GM23338 (cell line): ENCODE measurements at regions not wholly inside any gene's neighbourhood (a gene's known extent, or its start where the extent isn't known, plus 50 kb on each side); places are given as distances from the start of the nearest gene placed in this dataset.

Experiments
- ATAC-seq: fragments of 200-7000 bp; cut with Tn5 transposase; 3 replicates; pipeline ENCODE4 v1.9.1; 2020
- DNase-seq: peaks from one replicate; pipeline ENCODE4 v3.0.0-alpha.2; 2015; ENCODE audit warnings: low spot score
- H2AFZ ChIP-seq: fragments of 200-600 bp; sonication (generic); 2 replicates; pipeline ENCODE4 v1.8.0; 2016; ENCODE audit warnings: antibody characterized with exemption, mild to moderate bottlenecking, moderate library complexity
- H3F3A ChIP-seq: fragments of 200-600 bp; sonication (generic); replicated peaks from 2 replicates; pipeline ENCODE4 v1.8.0; 2017; ENCODE audit warnings: antibody characterized with exemption, mixed run types, low read depth
- H3K27ac ChIP-seq: fragments of 200-600 bp; sonication (generic); 2 replicates; pipeline ENCODE4 v1.6.1; 2016; ENCODE audit warnings: low read depth
- H3K27me3 ChIP-seq: fragments of 200-600 bp; sonication (generic); 2 replicates; pipeline ENCODE4 v1.8.0; 2016; ENCODE audit warnings: mild to moderate bottlenecking, mixed run types, moderate library complexity; ENCODE audit not compliant: insufficient read depth
- H3K36me3 ChIP-seq: fragments of 200-600 bp; sonication (generic); 2 replicates; pipeline ENCODE4 v1.8.0; 2016; ENCODE audit warnings: mild to moderate bottlenecking; ENCODE audit not compliant: insufficient read depth
- H3K4me1 ChIP-seq: fragments of 200-600 bp; sonication (generic); 2 replicates; pipeline ENCODE4 v1.8.0; 2016; ENCODE audit warnings: mild to moderate bottlenecking, moderate library complexity; ENCODE audit not compliant: insufficient read depth
- H3K4me2 ChIP-seq: fragments of 200-600 bp; sonication (generic); 2 replicates; pipeline ENCODE4 v1.7.1; 2017; ENCODE audit warnings: mixed run types
- H3K4me3 ChIP-seq: fragments of 200-600 bp; sonication (generic); 2 replicates; pipeline ENCODE4 v1.6.1; 2016; ENCODE audit warnings: mixed run types
- H3K79me2 ChIP-seq: fragments of 200-600 bp; sonication (generic); replicated peaks from 2 replicates; pipeline ENCODE4 v1.8.0; 2017; ENCODE audit warnings: mild to moderate bottlenecking; ENCODE audit not compliant: insufficient read depth
- H3K9me2 ChIP-seq: fragments of 200-600 bp; sonication (generic); 2 replicates; pipeline ENCODE4 v1.8.0; 2017; ENCODE audit not compliant: insufficient read depth
- H4K20me1 ChIP-seq: fragments of 200-600 bp; sonication (generic); replicated peaks from 2 replicates; pipeline ENCODE4 v1.8.0; 2017; ENCODE audit warnings: mild to moderate bottlenecking; ENCODE audit not compliant: insufficient read depth
- H3K27ac Mint-ChIP-seq: 2 replicates; pipeline ENCODE4 v1.8.0; 2020; ENCODE audit warnings: inconsistent platforms, mild to moderate bottlenecking, moderate library complexity, mixed read lengths
- H3K27me3 Mint-ChIP-seq: 3 replicates; pipeline ENCODE4 v1.8.0; 2022; ENCODE audit warnings: low read depth, mild to moderate bottlenecking, moderate library complexity, mixed read lengths, inconsistent platforms; ENCODE audit not compliant: insufficient read depth, poor library complexity
- H3K36me3 Mint-ChIP-seq: 3 replicates; pipeline ENCODE4 v1.8.0; 2021; ENCODE audit warnings: low read depth, mild to moderate bottlenecking, inconsistent platforms, moderate library complexity, mixed read lengths
- H3K4me1 Mint-ChIP-seq: 3 replicates; pipeline ENCODE4 v1.8.0; 2020; ENCODE audit warnings: mild to moderate bottlenecking, inconsistent platforms, mixed read lengths
- H3K4me3 Mint-ChIP-seq: 3 replicates; pipeline ENCODE4 v1.8.0; 2021; ENCODE audit warnings: moderate library complexity, mild to moderate bottlenecking, inconsistent platforms, mixed read lengths
- H3K9me3 Mint-ChIP-seq: 3 replicates; pipeline ENCODE4 v1.8.0; 2020; ENCODE audit warnings: moderate library complexity, mild to moderate bottlenecking, inconsistent platforms, mixed read lengths
- CREB1 ChIP-seq: fragments of 250-450 bp; sonication (Bioruptor Pico); IDR thresholded peaks from 2 replicates; pipeline ENCODE4 v1.5.0; 2020; ENCODE audit warnings: low read depth, mild to moderate bottlenecking, moderate library complexity
- EZH2 ChIP-seq: fragments of 200-600 bp; sonication (generic); IDR thresholded peaks from one replicate; pipeline ENCODE4 v1.8.0; 2017; ENCODE audit warnings: antibody characterized with exemption, mild to moderate bottlenecking, low read depth; ENCODE audit not compliant: unreplicated experiment
- EZH2phosphoT487 ChIP-seq: fragments of 200-600 bp; sonication (generic); IDR thresholded peaks from one replicate; pipeline ENCODE4 v1.8.1; 2018; ENCODE audit warnings: antibody characterized with exemption; ENCODE audit not compliant: unreplicated experiment
- JUNB ChIP-seq: IDR thresholded peaks from one replicate; pipeline ENCODE4 v1.6.1; 2016; ENCODE audit warnings: antibody characterized with exemption; ENCODE audit not compliant: unreplicated experiment
- NANOG ChIP-seq: IDR thresholded peaks from 2 replicates; pipeline ENCODE4 v1.6.1; 2016; ENCODE audit warnings: antibody characterized with exemption, borderline replicate concordance
- POLR2AphosphoS5 ChIP-seq: IDR thresholded peaks from 2 replicates; pipeline ENCODE4 v1.6.1; 2016; ENCODE audit warnings: antibody characterized with exemption, low read depth
- STAT1 ChIP-seq: IDR thresholded peaks from one replicate; pipeline ENCODE4 v1.6.1; 2016; ENCODE audit warnings: antibody characterized with exemption; ENCODE audit not compliant: unreplicated experiment
- ZNF114 ChIP-seq: fragments of 250-450 bp; sonication (Bioruptor Pico); IDR thresholded peaks from 2 replicates; pipeline ENCODE4 v1.5.0; 2020; ENCODE audit warnings: mild to moderate bottlenecking, moderate library complexity
- ZNF331 ChIP-seq: fragments of 250-450 bp; sonication (Bioruptor Pico); IDR thresholded peaks from 2 replicates; pipeline ENCODE4 v1.5.0; 2020; ENCODE audit warnings: low read depth, mild to moderate bottlenecking, moderate library complexity
- TF ChIP-seq, protein P1 (sequence below): fragments of 250-450 bp; sonication (Bioruptor Pico); IDR thresholded peaks from 2 replicates; pipeline ENCODE4 v1.5.0; 2020; ENCODE audit warnings: mild to moderate bottlenecking, moderate library complexity
- TF ChIP-seq, protein P2 (sequence below): IDR thresholded peaks from one replicate; pipeline ENCODE4 v1.6.1; 2018; ENCODE audit warnings: antibody characterized with exemption; ENCODE audit not compliant: unreplicated experiment
- TF ChIP-seq, protein P3 (sequence below): IDR thresholded peaks from 2 replicates; pipeline ENCODE4 v1.6.1; 2016; ENCODE audit warnings: antibody characterized with exemption
- TF ChIP-seq, protein P4 (sequence below), 2 experiments: fragments of 200-600 bp in 1 of 2; sonication (generic) in 1 of 2; conservative IDR thresholded peaks; 2 replicates each; pipeline versions ENCODE4 v1.5.1 to v1.6.1; 2016 to 2017; ENCODE audit warnings: antibody characterized with exemption in 2 of 2, low read depth in 2 of 2, mild to moderate bottlenecking in 2 of 2, moderate library complexity in 1 of 2

DNA sequence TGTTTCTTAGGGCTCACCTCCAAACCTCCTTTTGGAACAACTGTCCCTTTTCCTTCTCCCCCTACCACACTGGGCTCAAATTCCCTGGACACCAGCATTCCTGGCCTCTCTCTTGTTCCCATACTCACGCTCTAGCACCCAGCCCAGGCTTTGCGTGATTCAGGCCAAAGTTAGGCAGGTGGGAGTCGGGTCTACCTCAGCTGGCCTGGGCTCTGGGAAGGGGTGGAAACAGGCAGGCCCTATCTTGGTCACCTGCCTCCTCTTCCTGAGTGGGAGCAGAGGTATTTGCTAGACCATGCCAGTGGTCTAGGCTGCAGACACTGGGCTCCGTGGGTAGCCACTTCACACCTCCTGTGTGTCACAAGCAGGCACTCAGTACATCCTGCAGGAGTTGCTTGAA, 211.1 kb upstream of the MAMLD1 start:
- Histone ChIP-seq H3K36me3 (no peaks in the 10 kb centered on the region), H3F3A (no peaks in the 10 kb centered on the region), H2AFZ (no peak overlapping the region), H3K4me1 (no peaks in the 10 kb centered on the region), H4K20me1 (no peaks in the 10 kb centered on the region), H3K9me2 (no peaks in the 10 kb centered on the region), H3K27me3 (no peaks in the 10 kb centered on the region), H3K4me2 (no peak overlapping the region), H3K79me2 (no peaks in the 10 kb centered on the region), H3K4me3 (no peak overlapping the region), H3K27ac (no peak overlapping the region)
- no peaks in the 10 kb centered on the region for H3K36me3 Mint-ChIP-seq
- DNase-seq = no peak
- H3K27ac Mint-ChIP-seq = no peak overlapping the region
- no peak for ATAC-seq
- no peaks in the 10 kb centered on the region for H3K9me3 Mint-ChIP-seq
- peaks cover 2% of the 10 kb centered on the region for H3K27me3 Mint-ChIP-seq
- TF ChIP-seq EZH2phosphoT487 = no peak
- no peak for TF ChIP-seq ZNF114 (CRISPR knock-in tag)
- no peak for TF ChIP-seq STAT1
- TF ChIP-seq, protein P1, sequence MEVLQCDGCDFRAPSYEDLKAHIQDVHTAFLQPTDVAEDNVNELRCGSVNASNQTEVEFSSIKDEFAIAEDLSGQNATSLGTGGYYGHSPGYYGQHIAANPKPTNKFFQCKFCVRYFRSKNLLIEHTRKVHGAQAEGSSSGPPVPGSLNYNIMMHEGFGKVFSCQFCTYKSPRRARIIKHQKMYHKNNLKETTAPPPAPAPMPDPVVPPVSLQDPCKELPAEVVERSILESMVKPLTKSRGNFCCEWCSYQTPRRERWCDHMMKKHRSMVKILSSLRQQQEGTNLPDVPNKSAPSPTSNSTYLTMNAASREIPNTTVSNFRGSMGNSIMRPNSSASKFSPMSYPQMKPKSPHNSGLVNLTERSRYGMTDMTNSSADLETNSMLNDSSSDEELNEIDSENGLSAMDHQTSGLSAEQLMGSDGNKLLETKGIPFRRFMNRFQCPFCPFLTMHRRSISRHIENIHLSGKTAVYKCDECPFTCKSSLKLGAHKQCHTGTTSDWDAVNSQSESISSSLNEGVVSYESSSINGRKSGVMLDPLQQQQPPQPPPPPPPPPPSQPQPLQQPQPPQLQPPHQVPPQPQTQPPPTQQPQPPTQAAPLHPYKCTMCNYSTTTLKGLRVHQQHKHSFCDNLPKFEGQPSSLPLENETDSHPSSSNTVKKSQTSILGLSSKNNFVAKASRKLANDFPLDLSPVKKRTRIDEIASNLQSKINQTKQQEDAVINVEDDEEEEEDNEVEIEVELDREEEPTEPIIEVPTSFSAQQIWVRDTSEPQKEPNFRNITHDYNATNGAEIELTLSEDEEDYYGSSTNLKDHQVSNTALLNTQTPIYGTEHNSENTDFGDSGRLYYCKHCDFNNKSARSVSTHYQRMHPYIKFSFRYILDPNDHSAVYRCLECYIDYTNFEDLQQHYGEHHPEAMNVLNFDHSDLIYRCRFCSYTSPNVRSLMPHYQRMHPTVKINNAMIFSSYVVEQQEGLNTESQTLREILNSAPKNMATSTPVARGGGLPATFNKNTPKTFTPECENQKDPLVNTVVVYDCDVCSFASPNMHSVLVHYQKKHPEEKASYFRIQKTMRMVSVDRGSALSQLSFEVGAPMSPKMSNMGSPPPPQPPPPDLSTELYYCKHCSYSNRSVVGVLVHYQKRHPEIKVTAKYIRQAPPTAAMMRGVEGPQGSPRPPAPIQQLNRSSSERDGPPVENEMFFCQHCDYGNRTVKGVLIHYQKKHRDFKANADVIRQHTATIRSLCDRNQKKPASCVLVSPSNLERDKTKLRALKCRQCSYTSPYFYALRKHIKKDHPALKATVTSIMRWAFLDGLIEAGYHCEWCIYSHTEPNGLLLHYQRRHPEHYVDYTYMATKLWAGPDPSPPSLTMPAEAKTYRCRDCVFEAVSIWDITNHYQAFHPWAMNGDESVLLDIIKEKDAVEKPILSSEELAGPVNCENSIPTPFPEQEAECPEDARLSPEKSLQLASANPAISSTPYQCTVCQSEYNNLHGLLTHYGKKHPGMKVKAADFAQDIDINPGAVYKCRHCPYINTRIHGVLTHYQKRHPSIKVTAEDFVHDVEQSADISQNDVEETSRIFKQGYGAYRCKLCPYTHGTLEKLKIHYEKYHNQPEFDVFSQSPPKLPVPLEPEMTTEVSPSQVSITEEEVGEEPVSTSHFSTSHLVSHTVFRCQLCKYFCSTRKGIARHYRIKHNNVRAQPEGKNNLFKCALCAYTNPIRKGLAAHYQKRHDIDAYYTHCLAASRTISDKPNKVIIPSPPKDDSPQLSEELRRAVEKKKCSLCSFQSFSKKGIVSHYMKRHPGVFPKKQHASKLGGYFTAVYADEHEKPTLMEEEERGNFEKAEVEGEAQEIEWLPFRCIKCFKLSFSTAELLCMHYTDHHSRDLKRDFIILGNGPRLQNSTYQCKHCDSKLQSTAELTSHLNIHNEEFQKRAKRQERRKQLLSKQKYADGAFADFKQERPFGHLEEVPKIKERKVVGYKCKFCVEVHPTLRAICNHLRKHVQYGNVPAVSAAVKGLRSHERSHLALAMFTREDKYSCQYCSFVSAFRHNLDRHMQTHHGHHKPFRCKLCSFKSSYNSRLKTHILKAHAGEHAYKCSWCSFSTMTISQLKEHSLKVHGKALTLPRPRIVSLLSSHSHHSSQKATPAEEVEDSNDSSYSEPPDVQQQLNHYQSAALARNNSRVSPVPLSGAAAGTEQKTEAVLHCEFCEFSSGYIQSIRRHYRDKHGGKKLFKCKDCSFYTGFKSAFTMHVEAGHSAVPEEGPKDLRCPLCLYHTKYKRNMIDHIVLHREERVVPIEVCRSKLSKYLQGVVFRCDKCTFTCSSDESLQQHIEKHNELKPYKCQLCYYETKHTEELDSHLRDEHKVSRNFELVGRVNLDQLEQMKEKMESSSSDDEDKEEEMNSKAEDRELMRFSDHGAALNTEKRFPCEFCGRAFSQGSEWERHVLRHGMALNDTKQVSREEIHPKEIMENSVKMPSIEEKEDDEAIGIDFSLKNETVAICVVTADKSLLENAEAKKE (CRISPR knock-in tag) = no peak
- TF ChIP-seq ZNF331 (CRISPR knock-in tag) = no peak
- no peak for TF ChIP-seq NANOG
- no peak for TF ChIP-seq CREB1 (CRISPR knock-in tag)
- TF ChIP-seq, protein P2, sequence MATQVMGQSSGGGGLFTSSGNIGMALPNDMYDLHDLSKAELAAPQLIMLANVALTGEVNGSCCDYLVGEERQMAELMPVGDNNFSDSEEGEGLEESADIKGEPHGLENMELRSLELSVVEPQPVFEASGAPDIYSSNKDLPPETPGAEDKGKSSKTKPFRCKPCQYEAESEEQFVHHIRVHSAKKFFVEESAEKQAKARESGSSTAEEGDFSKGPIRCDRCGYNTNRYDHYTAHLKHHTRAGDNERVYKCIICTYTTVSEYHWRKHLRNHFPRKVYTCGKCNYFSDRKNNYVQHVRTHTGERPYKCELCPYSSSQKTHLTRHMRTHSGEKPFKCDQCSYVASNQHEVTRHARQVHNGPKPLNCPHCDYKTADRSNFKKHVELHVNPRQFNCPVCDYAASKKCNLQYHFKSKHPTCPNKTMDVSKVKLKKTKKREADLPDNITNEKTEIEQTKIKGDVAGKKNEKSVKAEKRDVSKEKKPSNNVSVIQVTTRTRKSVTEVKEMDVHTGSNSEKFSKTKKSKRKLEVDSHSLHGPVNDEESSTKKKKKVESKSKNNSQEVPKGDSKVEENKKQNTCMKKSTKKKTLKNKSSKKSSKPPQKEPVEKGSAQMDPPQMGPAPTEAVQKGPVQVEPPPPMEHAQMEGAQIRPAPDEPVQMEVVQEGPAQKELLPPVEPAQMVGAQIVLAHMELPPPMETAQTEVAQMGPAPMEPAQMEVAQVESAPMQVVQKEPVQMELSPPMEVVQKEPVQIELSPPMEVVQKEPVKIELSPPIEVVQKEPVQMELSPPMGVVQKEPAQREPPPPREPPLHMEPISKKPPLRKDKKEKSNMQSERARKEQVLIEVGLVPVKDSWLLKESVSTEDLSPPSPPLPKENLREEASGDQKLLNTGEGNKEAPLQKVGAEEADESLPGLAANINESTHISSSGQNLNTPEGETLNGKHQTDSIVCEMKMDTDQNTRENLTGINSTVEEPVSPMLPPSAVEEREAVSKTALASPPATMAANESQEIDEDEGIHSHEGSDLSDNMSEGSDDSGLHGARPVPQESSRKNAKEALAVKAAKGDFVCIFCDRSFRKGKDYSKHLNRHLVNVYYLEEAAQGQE = no peak
- TF ChIP-seq POLR2AphosphoS5 = no peak
- TF ChIP-seq JUNB = no peak
- TF ChIP-seq EZH2 = no peak
- TF ChIP-seq, protein P3, sequence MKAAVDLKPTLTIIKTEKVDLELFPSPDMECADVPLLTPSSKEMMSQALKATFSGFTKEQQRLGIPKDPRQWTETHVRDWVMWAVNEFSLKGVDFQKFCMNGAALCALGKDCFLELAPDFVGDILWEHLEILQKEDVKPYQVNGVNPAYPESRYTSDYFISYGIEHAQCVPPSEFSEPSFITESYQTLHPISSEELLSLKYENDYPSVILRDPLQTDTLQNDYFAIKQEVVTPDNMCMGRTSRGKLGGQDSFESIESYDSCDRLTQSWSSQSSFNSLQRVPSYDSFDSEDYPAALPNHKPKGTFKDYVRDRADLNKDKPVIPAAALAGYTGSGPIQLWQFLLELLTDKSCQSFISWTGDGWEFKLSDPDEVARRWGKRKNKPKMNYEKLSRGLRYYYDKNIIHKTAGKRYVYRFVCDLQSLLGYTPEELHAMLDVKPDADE = no peak
- TF ChIP-seq, protein P4, sequence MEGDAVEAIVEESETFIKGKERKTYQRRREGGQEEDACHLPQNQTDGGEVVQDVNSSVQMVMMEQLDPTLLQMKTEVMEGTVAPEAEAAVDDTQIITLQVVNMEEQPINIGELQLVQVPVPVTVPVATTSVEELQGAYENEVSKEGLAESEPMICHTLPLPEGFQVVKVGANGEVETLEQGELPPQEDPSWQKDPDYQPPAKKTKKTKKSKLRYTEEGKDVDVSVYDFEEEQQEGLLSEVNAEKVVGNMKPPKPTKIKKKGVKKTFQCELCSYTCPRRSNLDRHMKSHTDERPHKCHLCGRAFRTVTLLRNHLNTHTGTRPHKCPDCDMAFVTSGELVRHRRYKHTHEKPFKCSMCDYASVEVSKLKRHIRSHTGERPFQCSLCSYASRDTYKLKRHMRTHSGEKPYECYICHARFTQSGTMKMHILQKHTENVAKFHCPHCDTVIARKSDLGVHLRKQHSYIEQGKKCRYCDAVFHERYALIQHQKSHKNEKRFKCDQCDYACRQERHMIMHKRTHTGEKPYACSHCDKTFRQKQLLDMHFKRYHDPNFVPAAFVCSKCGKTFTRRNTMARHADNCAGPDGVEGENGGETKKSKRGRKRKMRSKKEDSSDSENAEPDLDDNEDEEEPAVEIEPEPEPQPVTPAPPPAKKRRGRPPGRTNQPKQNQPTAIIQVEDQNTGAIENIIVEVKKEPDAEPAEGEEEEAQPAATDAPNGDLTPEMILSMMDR (conservative IDR thresholded peaks at IDR 0.05; ENCODE audit: low read depth in 2 of 2) = no peak
- H3K4me3 Mint-ChIP-seq = no peak overlapping the region
- H3K4me1 Mint-ChIP-seq = no peaks in the 10 kb centered on the region
